GM10248 (cell line): ENCODE measurements at regions not wholly inside any gene's neighbourhood (a gene's known extent, or its start where the extent isn't known, plus 50 kb on each side); places are given as distances from the start of the nearest gene placed in this dataset.
"Not testable (repeated sequence)": the region's sequence is repeated elsewhere in the genome, so short reads cannot be mapped to it uniquely, and the experiment has no call there.

Source experiments
- CTCF ChIA-PET: fragments of 300-600 bp; sonication (Branson Sonifier 250); formaldehyde crosslinking; extraction: SDS; loops from one replicate; lab custom pipeline; 2021; ENCODE audit warnings: antibody characterized with exemption; lab: Yijun Ruan, JAX
- POLR2A ChIA-PET: fragments of 350-650 bp; sonication (Branson Sonifier 250); formaldehyde crosslinking; extraction: SDS; loops from one replicate; lab custom pipeline; 2020; ENCODE audit warnings: antibody characterized with exemption; lab: Yijun Ruan, JAX
- DNase-seq: peaks from one replicate; pipeline ENCODE4 v3.0.0; 2012; ENCODE audit errors: extremely low spot score
- CTCF ChIP-seq: IDR thresholded peaks from 2 replicates; pipeline ENCODE4 v1.5.1; 2012; ENCODE audit warnings: mild to moderate bottlenecking, low read depth; ENCODE audit errors: extremely low read depth, missing control alignments, control extremely low read depth

DNA sequence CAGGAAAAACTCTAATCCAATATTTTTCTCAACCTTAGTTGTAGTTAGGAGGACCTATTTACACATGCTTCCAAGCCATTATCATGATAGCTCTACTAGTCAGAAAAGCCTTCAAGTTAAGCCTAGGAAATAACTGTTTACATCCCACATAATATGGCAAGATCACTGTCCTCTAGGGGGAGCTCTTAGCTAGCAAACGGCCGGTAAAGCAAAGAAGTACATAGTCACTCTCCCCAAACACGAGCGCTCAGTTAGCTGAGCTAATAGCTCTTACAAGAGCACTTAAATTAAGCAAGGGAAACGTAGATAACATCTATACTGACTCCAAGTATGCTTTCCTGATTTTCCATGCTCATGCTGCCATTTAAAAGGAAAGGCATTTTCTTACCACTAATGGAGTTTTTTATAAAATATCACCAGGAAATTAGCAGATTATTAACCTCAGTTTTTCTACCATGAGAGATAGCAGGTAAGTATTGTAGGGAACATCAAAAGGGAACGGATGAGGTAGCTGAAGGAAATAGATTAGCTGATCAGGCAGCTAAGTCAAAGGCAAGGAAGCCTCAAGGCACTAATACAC, 100.6 kb upstream of the PABPC3 start:
- ChIA-PET POLR2A (no interaction called here), CTCF (interaction anchor here (0.7 to 2.9 kb wide), 48 partner anchors 10 to 975 kb away, joined by 3 to 36 read pairs (median 4); partner anchors contain the start of gene MTMR6)
- TF ChIP-seq CTCF, result peak; percentile 80
- DNase-seq, result peak; percentile 74

DNA sequence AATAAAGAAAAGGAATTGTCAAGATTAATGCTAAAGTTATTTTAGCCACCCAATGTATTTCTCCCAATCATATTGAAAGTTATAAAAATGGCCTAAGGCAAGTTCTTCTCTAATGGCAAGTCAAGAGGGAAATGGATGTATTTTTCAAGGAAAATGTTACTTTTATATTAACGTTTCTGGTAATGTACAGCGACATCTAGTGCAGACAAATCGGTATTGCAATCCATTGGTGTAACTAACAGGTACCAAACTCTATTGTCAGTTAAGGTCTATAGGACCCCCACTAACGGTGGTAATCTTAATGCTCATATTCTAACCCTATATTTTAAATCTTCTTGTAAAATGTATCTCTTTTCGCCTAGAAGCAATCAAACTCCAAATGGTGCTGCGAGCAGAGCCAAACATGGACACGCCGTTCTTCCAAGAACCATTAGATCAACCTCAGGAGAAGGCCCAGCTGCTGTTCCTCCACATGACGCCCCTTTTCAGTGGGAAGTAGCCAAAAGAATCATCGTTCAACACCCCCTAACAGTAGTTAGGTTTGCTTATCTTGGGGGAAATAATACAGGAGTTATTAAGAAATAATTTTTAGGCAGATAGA, 98.5 kb upstream of the PABPC3 start:
- TF ChIP-seq CTCF, result peak; percentile 75
- peak; percentile 30 for DNase-seq
- ChIA-PET CTCF (interaction anchor here (1.0 to 1.6 kb wide), 2 partner anchors 9 to 304 kb away, joined by 6 to 7 read pairs; no protein-coding TSS in a partner anchor), POLR2A (no interaction called here)

DNA sequence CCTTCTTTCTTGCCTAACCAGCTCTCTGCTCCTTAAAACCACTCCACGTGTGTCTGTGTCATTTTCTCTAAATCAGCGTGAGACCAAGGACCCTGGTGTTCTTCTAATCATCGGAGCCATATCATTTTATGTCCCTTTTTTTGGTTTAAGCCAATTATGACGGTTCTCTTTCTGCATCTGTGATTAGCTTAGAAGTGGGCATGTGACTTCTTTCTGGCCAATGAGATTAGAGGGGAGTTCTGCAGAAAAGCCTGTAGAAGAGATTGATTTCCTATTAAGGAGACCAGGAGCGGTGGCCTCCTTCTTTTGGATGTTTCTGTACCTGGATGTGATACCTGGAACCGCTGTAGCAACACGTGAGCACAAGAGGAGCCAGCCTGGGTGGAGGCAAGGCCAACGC, 97.5 kb upstream of the PABPC3 start:
- ChIA-PET CTCF (interaction anchor here (1.0 to 1.6 kb wide), 2 partner anchors 8 to 305 kb away, joined by 6 to 7 read pairs; no protein-coding TSS in a partner anchor), POLR2A (no interaction called here)
- no peak for DNase-seq
- TF ChIP-seq CTCF, result no peak

DNA sequence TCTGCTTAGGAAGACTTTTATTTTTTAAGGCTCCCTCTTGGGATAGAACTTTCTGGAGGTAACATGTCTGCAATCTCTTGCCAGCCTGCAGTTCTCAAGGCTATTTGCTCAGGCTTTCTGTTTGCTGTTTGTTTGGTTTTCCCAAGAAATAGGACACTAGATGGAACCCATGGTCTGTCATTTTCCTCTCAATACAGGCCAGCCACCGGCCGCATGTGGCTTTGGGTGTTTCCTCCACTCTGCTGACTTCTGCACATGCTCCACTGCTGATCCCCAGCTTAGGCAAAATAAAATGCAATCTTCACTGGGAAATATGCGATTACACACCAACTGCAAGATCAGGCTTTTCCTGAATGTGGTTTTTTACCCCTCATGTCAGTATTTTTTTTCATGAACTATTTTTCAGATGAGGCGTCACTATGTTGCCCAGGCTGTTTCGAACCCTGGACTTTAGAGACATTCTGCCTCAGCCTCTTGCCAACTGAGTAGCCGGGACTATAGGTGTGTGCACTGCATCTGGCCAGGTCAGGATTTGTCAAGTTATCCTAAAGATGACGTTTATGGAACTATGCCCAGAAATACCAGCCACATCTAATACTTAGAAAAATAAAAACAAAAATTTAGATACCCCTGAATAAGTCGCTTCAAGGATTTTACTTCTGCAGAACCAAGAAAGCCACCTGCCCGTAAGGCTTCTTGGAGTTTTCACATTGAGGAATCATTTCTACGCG, 94.3 kb upstream of the PABPC3 start:
- CTCF ChIA-PET, result no interaction called here
- TF ChIP-seq CTCF, result no peak
- POLR2A ChIA-PET, result no interaction called here
- DNase-seq, result no peak

GRCh38 chr13:25002311-25002710, 93.6 kb upstream of the PABPC3 start:
- CTCF ChIA-PET, result interaction anchor here (0.8 to 1.1 kb wide), 2 partner anchors 13 to 289 kb away, joined by 3 read pairs; no protein-coding TSS in a partner anchor
- DNase-seq, POLR2A ChIA-PET: not testable (repeated sequence)

DNA sequence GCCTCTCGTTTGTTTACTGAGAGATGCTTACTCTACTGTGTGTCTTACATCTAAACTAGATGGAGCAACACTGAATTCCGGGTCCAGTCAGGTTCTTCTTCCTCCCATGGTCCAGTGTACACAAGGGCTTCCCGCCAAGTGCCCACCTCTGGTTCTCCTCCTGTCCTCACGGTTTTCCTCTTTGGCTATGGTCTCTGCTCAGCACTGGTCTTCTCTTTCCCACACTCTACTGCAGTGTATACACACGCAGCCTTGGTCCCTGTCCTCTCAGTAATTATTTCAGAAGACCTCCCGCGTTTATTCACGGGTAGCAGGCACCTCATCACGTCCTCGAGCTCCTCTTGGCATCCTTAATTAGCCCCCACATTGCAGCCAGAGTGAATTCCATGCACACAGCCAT, 91.4 kb upstream of the PABPC3 start:
- POLR2A ChIA-PET, result not testable (repeated sequence)
- CTCF ChIA-PET, result interaction anchor here (0.6 to 2.7 kb wide), 10 partner anchors 9 to 547 kb away, joined by 3 to 18 read pairs (median 4); no protein-coding TSS in a partner anchor

DNA sequence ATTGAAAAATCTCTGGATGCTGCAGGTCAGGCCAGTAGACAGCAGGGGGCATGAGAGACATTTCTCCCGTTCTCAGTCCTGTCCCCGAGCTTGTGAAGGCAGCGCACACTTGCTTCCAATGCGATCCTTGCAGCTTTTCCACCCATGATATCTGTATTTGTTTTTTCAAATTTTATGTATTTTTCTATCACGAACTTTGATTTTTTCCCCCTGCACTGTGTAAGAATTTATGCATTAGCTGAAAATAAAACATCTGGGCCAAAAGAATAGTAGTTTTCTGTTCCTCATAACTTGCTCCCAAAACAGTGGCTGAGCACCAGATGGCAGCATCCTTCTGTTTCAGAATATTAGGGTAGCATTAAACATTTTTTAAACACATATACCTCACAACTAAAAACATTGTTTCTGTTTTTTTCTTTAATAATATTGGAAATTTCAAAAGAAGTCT, 90.9 kb upstream of the PABPC3 start:
- CTCF ChIA-PET, result interaction anchor here (0.6 to 2.7 kb wide), 10 partner anchors 10 to 546 kb away, joined by 3 to 18 read pairs (median 4); no protein-coding TSS in a partner anchor
- peak; percentile 37 for DNase-seq
- TF ChIP-seq CTCF, result peak; percentile 53
- POLR2A ChIA-PET, result not testable (repeated sequence)

More for the DNA sequence above, 91.4 kb upstream of the PABPC3 start:
- not testable (repeated sequence) for DNase-seq

GRCh38 chr13:25007389-25007788, 88.5 kb upstream of the PABPC3 start:
- DNase-seq, POLR2A ChIA-PET, CTCF ChIA-PET: not testable (repeated sequence)

DNA sequence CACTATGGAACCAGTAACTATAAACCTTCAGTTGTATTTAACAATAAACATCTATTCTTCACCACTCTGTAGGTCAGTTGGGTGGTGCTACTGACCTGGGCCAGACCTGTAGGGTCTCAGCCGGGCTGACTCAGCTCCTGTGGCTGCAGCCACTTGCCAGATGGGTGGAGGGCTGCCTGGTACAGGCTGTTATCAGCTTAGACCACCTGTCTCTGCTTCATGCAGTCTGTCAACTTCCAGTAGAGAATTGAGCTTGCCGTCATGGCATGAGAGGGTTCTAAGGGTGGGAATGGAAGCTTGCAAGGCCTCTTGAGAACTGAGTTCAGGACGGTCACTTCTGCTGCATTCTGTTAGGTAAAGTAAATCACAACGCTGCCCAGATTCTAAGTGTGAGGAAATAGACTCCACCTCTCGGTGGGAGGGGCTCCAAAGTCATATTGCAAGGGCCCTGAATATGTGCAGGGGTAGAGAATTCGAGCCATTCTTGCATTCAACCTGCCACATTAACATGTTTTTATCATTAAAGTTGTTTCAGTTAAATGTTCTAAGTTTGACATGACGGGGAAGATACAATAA, 81.5 kb upstream of the PABPC3 start:
- POLR2A ChIA-PET, DNase-seq: not testable (repeated sequence)
- CTCF ChIA-PET, result interaction anchor here (1.1 to 1.6 kb wide), 4 partner anchors 10 to 20 kb away, joined by 3 to 6 read pairs (median 4); no protein-coding TSS in a partner anchor

GRCh38 chr13:25017176-25017575, 78.8 kb upstream of the PABPC3 start:
- POLR2A ChIA-PET, DNase-seq: not testable (repeated sequence)
- CTCF ChIA-PET, result interaction anchor here (1.3 to 1.7 kb wide), 2 partner anchors 12 to 20 kb away, joined by 3 to 5 read pairs; no protein-coding TSS in a partner anchor
